ENCODE measurements at regions not wholly inside any gene's neighbourhood (a gene's known extent, or its start where the extent isn't known, plus 50 kb on each side); places are given as distances from the start of the nearest gene placed in this dataset.

DNA sequence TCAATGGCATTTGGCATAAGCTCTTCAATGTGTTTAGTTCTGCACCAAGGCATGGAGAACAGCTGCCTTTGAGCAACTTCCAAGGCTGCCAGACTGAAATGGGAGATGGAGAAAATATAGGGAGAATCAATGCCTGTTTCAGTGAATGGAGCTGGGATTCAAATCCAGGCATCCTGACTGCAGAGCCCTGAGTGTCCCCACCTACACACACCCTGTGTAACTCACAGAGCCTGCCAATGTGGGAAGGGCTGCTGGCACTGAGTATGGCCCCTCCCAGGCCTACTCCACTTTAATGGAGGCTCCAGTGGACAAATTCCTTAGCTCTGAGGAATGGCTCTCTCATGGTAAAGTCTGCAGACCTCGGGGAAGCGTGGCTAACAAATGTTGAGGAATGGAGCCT, 145.6 kb upstream of the TNR start:
- no peak for TF ChIP-seq CTCF (IDR thresholded peaks at IDR 0.05 in 2 of 3, conservative IDR thresholded peaks at IDR 0.05 in 1 of 3; ENCODE audit: borderline replicate concordance in 1 of 3, insufficient read depth in 1 of 3, low read depth in 2 of 3, low read length in 2 of 3)
- no peak for TF ChIP-seq REST (IDR thresholded peaks at IDR 0.05; ENCODE audit: low read depth)
- TF ChIP-seq POLR2A (IDR thresholded peaks at IDR 0.05; ENCODE audit: borderline replicate concordance, extremely low read depth, insufficient read depth, insufficient read length): no peak
- TF ChIP-seq TCF7L2 (IDR thresholded peaks at IDR 0.05; ENCODE audit: borderline replicate concordance, extremely low read depth, insufficient read depth, insufficient read length): no peak
- no peak for TF ChIP-seq CEBPB (IDR thresholded peaks at IDR 0.05; ENCODE audit: low read depth)
- TF ChIP-seq ZBTB33 (IDR thresholded peaks at IDR 0.05; ENCODE audit: extremely low read depth, insufficient replicate concordance, low read length): no peak
- TF ChIP-seq EZH2 (IDR thresholded peaks at IDR 0.05): no peak
- no peak for TF ChIP-seq ZFX (IDR thresholded peaks at IDR 0.05)
- no peak for TF ChIP-seq EZH2phosphoT487 (IDR thresholded peaks at IDR 0.05; ENCODE audit: borderline replicate concordance)
- no peak for TF ChIP-seq MAX (IDR thresholded peaks at IDR 0.05)
- TF ChIP-seq SIN3A (IDR thresholded peaks at IDR 0.05; ENCODE audit: low read depth): no peak
